ENCODE measurements at regions not wholly inside any gene's neighbourhood (a gene's known extent, or its start where the extent isn't known, plus 50 kb on each side); places are given as distances from the start of the nearest gene placed in this dataset.

DNA sequence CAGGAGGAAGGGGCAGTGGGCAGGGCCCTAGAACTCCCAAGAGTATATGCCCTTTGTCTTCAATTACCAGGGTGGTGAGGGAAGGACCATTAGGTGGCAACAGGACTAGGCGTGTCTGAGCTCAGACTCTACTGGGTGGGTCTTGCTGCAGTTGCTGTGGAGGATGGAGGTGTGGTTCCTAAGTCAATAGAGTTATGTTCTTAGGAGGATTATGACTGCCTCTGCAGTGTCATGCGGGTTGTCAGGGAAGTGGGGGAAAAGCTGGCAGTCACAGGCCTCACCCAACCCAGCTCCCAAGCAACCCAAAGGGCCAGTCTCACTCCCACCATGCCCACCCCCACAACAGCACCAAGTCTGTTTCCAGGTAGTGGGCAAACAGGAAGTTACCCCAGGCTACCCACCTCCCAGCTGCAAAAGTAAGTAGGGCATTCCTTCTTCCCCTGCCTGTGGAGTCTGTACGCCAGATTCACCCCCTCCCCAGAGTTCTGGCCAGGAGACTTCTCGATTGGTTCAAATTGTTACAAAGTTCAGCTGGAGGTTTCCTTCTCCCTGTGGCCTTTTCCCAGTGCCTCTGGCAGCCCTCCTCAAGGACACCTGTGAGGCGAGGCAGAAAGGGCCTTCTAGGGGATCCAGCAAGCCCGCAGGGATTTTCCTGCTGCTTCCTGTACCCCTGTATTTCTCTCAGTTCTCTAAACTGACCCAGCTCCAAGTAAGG is 145.3 kb downstream of the HINT1 start:
- TF ChIP-seq EZH2 (IDR thresholded peaks at IDR 0.05) (no peak), POLR2AphosphoS5 (IDR thresholded peaks at IDR 0.05; ENCODE audit: borderline replicate concordance, low read depth, low read length) (no peak), FOXP2 (optimal IDR thresholded peaks at IDR 0.05; ENCODE audit: control extremely low read depth, extremely low read length, insufficient read depth) (no peak)
